ENCODE measurements at regions not wholly inside any gene's neighbourhood (a gene's known extent, or its start where the extent isn't known, plus 50 kb on each side); places are given as distances from the start of the nearest gene placed in this dataset.

- no peak overlapping the region for H3K27ac Mint-ChIP-seq
- Histone ChIP-seq H3K36me3 (no peaks in the 10 kb centered on the region), H3K27ac (no peak overlapping the region), H3K4me1 (peaks cover 20% of the 10 kb centered on the region), H2AFZ (replicated peaks) (no peak overlapping the region), H3K9me3 (ENCODE audit: low read depth) (no peaks in the 10 kb centered on the region), H3K4me3 (no peak overlapping the region), H3K79me2 (ENCODE audit: low read depth) (no peaks in the 10 kb centered on the region), H3K9ac (no peak overlapping the region), H4K20me1 (ENCODE audit: low read depth) (no peaks in the 10 kb centered on the region), H3K27me3 (no peaks in the 10 kb centered on the region), H3F3A (ENCODE audit: low read depth) (no peaks in the 10 kb centered on the region), H3K4me2 (no peak overlapping the region)
- H3K27me3 Mint-ChIP-seq (ENCODE audit: insufficient read depth, low read depth), result no peaks in the 10 kb centered on the region
- peaks cover 35% of the 10 kb centered on the region for H3K4me1 Mint-ChIP-seq
- no peak for TF ChIP-seq EZH2phosphoT487 (IDR thresholded peaks at IDR 0.05)
- no peak for TF ChIP-seq CTCF (IDR thresholded peaks at IDR 0.05)
- no peak for TF ChIP-seq EZH2 (IDR thresholded peaks at IDR 0.05)
- H3K4me3 Mint-ChIP-seq, result no peak overlapping the region
- H3K9me3 Mint-ChIP-seq, result no peaks in the 10 kb centered on the region
- H3K36me3 Mint-ChIP-seq, result no peaks in the 10 kb centered on the region
- no peak for DNase-seq (ENCODE audit: low spot score)
These were observed 63.8 kb downstream of the DACT1 start for GRCh38 chr14:58701604-58702003.

GRCh38 chr14:58702441-58703160 is 64.8 kb downstream of the DACT1 start:
- TF ChIP-seq EZH2 (IDR thresholded peaks at IDR 0.05), result no peak
- no peak for TF ChIP-seq EZH2phosphoT487 (IDR thresholded peaks at IDR 0.05)
- TF ChIP-seq CTCF (IDR thresholded peaks at IDR 0.05), result no peak
- H2AFZ ChIP-seq (replicated peaks), result no peak overlapping the region
- no peak overlapping the region for H3K9ac ChIP-seq
- no peaks in the 10 kb centered on the region for H3F3A ChIP-seq (ENCODE audit: low read depth)
- no peaks in the 10 kb centered on the region for H4K20me1 ChIP-seq (ENCODE audit: low read depth)
- DNase-seq (ENCODE audit: low spot score), result no peak
- H3K4me3 ChIP-seq, result no peak overlapping the region
- H3K36me3 ChIP-seq, result no peaks in the 10 kb centered on the region
- no peaks in the 10 kb centered on the region for H3K9me3 ChIP-seq (ENCODE audit: low read depth)
- Mint-ChIP-seq H3K27me3 (ENCODE audit: insufficient read depth, low read depth) (no peaks in the 10 kb centered on the region), H3K9me3 (no peaks in the 10 kb centered on the region), H3K27ac (no peak overlapping the region), H3K4me3 (no peak overlapping the region), H3K4me1 (peaks cover 35% of the 10 kb centered on the region), H3K36me3 (no peaks in the 10 kb centered on the region)
- no peak overlapping the region for H3K4me2 ChIP-seq
- H3K27me3 ChIP-seq, result no peaks in the 10 kb centered on the region
- H3K4me1 ChIP-seq, result peaks cover 20% of the 10 kb centered on the region
- no peak overlapping the region for H3K27ac ChIP-seq
- H3K79me2 ChIP-seq (ENCODE audit: low read depth), result no peaks in the 10 kb centered on the region

- no peaks in the 10 kb centered on the region for H3K36me3 Mint-ChIP-seq
- no peak for DNase-seq (ENCODE audit: low spot score)
- H3K79me2 ChIP-seq (ENCODE audit: low read depth), result no peaks in the 10 kb centered on the region
- H3K4me3 ChIP-seq, result no peak overlapping the region
- peaks cover 31% of the 10 kb centered on the region for H3K4me1 Mint-ChIP-seq
- H3K4me2 ChIP-seq, result no peak overlapping the region
- no peak overlapping the region for H3K9ac ChIP-seq
- no peaks in the 10 kb centered on the region for H3K27me3 Mint-ChIP-seq (ENCODE audit: insufficient read depth, low read depth)
- no peak overlapping the region for H3K27ac ChIP-seq
- TF ChIP-seq EZH2 (IDR thresholded peaks at IDR 0.05) (no peak), CTCF (IDR thresholded peaks at IDR 0.05) (no peak), EZH2phosphoT487 (IDR thresholded peaks at IDR 0.05) (no peak)
- H2AFZ ChIP-seq (replicated peaks), result no peak overlapping the region
- no peaks in the 10 kb centered on the region for H3K27me3 ChIP-seq
- H3K27ac Mint-ChIP-seq, result no peak overlapping the region
- no peaks in the 10 kb centered on the region for H3K9me3 Mint-ChIP-seq
- H4K20me1 ChIP-seq (ENCODE audit: low read depth), result no peaks in the 10 kb centered on the region
- H3K36me3 ChIP-seq, result no peaks in the 10 kb centered on the region
- no peak overlapping the region for H3K4me3 Mint-ChIP-seq
- no peaks in the 10 kb centered on the region for H3K9me3 ChIP-seq (ENCODE audit: low read depth)
- H3K4me1 ChIP-seq, result peaks cover 20% of the 10 kb centered on the region
- no peaks in the 10 kb centered on the region for H3F3A ChIP-seq (ENCODE audit: low read depth)
These were observed 65.4 kb downstream of the DACT1 start for GRCh38 chr14:58703161-58703506.

All from neural progenitor cell (in vitro differentiated cells).